ENCODE measurements at regions not wholly inside any gene's neighbourhood (a gene's known extent, or its start where the extent isn't known, plus 50 kb on each side); places are given as distances from the start of the nearest gene placed in this dataset.
A peak's percentile ranks its signal among the peaks of the same experiment; 100 is the strongest.

GRCh38 chr1:90126834-90127233 lies 131.9 kb downstream of the ZNF326 start:
- H3K4me1 ChIP-seq (ENCODE audit: insufficient read depth, low read length), result no peaks in the 10 kb centered on the region
- no peak overlapping the region for H3K4me2 ChIP-seq (ENCODE audit: low read length)
- Mint-ChIP-seq H3K4me1 (ENCODE audit: low read depth, unreplicated experiment) (no peaks in the 10 kb centered on the region), H3K9me3 (ENCODE audit: unreplicated experiment) (no peaks in the 10 kb centered on the region), H3K4me3 (ENCODE audit: unreplicated experiment) (no peak overlapping the region), H3K36me3 (ENCODE audit: low read depth, unreplicated experiment) (no peaks in the 10 kb centered on the region), H3K27ac (ENCODE audit: unreplicated experiment) (no peak overlapping the region), H3K27me3 (ENCODE audit: low read depth, unreplicated experiment) (peaks cover 9% of the 10 kb centered on the region)
- peaks cover 3% of the 10 kb centered on the region for H3K27me3 ChIP-seq (ENCODE audit: insufficient read depth, low read length)
- no peaks in the 10 kb centered on the region for H3K9me3 ChIP-seq (ENCODE audit: insufficient read depth, low read depth, low read length)
- FAIRE-seq (no peak), DNase-seq (ENCODE audit: low read depth) (no peak)
- TF ChIP-seq EZH2 (IDR thresholded peaks at IDR 0.05; ENCODE audit: insufficient read depth, low read length) (no peak), CTCF (IDR thresholded peaks at IDR 0.05; ENCODE audit: insufficient read depth, low read depth, low read length) (no peak)
- no peaks in the 10 kb centered on the region for H3K79me2 ChIP-seq (ENCODE audit: insufficient read depth, low read length)
- H3K4me3 ChIP-seq (ENCODE audit: insufficient read depth, low read depth, low read length), result no peak overlapping the region
- no peak overlapping the region for H3K9ac ChIP-seq (ENCODE audit: low read length)
- no peak overlapping the region for H3K27ac ChIP-seq (ENCODE audit: low read depth, low read length)
- no peaks in the 10 kb centered on the region for H3K36me3 ChIP-seq (ENCODE audit: insufficient read depth, low read length)
- no peak overlapping the region for H2AFZ ChIP-seq (ENCODE audit: low read depth, low read length)
- no peaks in the 10 kb centered on the region for H4K20me1 ChIP-seq (ENCODE audit: insufficient read depth, low read length)

GRCh38 chr1:90122654-90123340 lies 127.9 kb downstream of the ZNF326 start:
- no peaks in the 10 kb centered on the region for H3K27me3 Mint-ChIP-seq (ENCODE audit: low read depth, unreplicated experiment)
- Histone ChIP-seq H3K27ac (ENCODE audit: low read depth, low read length) (no peak overlapping the region), H3K36me3 (ENCODE audit: insufficient read depth, low read length) (no peaks in the 10 kb centered on the region), H2AFZ (ENCODE audit: low read depth, low read length) (no peak overlapping the region), H3K9ac (ENCODE audit: low read length) (no peak overlapping the region), H3K4me1 (ENCODE audit: insufficient read depth, low read length) (no peaks in the 10 kb centered on the region), H3K4me2 (ENCODE audit: low read length) (no peak overlapping the region), H4K20me1 (ENCODE audit: insufficient read depth, low read length) (no peaks in the 10 kb centered on the region), H3K27me3 (ENCODE audit: insufficient read depth, low read length) (no peaks in the 10 kb centered on the region), H3K9me3 (ENCODE audit: insufficient read depth, low read depth, low read length) (no peaks in the 10 kb centered on the region), H3K4me3 (ENCODE audit: insufficient read depth, low read depth, low read length) (no peak overlapping the region), H3K79me2 (ENCODE audit: insufficient read depth, low read length) (no peaks in the 10 kb centered on the region)
- DNase-seq (ENCODE audit: low read depth), result no peak
- H3K4me3 Mint-ChIP-seq (ENCODE audit: unreplicated experiment), result no peak overlapping the region
- H3K4me1 Mint-ChIP-seq (ENCODE audit: low read depth, unreplicated experiment), result no peaks in the 10 kb centered on the region
- H3K9me3 Mint-ChIP-seq (ENCODE audit: unreplicated experiment), result peaks cover 7% of the 10 kb centered on the region
- no peak for TF ChIP-seq CTCF (IDR thresholded peaks at IDR 0.05; ENCODE audit: insufficient read depth, low read depth, low read length)
- no peak for TF ChIP-seq EZH2 (IDR thresholded peaks at IDR 0.05; ENCODE audit: insufficient read depth, low read length)
- no peaks in the 10 kb centered on the region for H3K36me3 Mint-ChIP-seq (ENCODE audit: low read depth, unreplicated experiment)
- H3K27ac Mint-ChIP-seq (ENCODE audit: unreplicated experiment), result no peak overlapping the region
- no peak for FAIRE-seq

GRCh38 chr1:90114521-90115141 lies 119.7 kb downstream of the ZNF326 start:
- Histone ChIP-seq H3K36me3 (ENCODE audit: insufficient read depth, low read length) (no peaks in the 10 kb centered on the region), H3K79me2 (ENCODE audit: insufficient read depth, low read length) (no peaks in the 10 kb centered on the region), H3K9me3 (ENCODE audit: insufficient read depth, low read depth, low read length) (no peaks in the 10 kb centered on the region), H3K9ac (ENCODE audit: low read length) (no peak overlapping the region), H2AFZ (ENCODE audit: low read depth, low read length) (no peak overlapping the region), H3K4me3 (ENCODE audit: insufficient read depth, low read depth, low read length) (no peak overlapping the region), H3K4me2 (ENCODE audit: low read length) (no peak overlapping the region), H3K27me3 (ENCODE audit: insufficient read depth, low read length) (peaks cover 4% of the 10 kb centered on the region), H3K4me1 (ENCODE audit: insufficient read depth, low read length) (no peaks in the 10 kb centered on the region), H3K27ac (ENCODE audit: low read depth, low read length) (no peak overlapping the region), H4K20me1 (ENCODE audit: insufficient read depth, low read length) (no peaks in the 10 kb centered on the region)
- Mint-ChIP-seq H3K27me3 (ENCODE audit: low read depth, unreplicated experiment) (peaks cover 7% of the 10 kb centered on the region), H3K4me3 (ENCODE audit: unreplicated experiment) (no peak overlapping the region), H3K36me3 (ENCODE audit: low read depth, unreplicated experiment) (no peaks in the 10 kb centered on the region), H3K27ac (ENCODE audit: unreplicated experiment) (no peak overlapping the region), H3K9me3 (ENCODE audit: unreplicated experiment) (no peaks in the 10 kb centered on the region), H3K4me1 (ENCODE audit: low read depth, unreplicated experiment) (no peaks in the 10 kb centered on the region)
- FAIRE-seq (no peak), DNase-seq (ENCODE audit: low read depth) (peak; percentile 6)
- TF ChIP-seq CTCF (IDR thresholded peaks at IDR 0.05; ENCODE audit: insufficient read depth, low read depth, low read length), result peak; percentile 68
- no peak for TF ChIP-seq EZH2 (IDR thresholded peaks at IDR 0.05; ENCODE audit: insufficient read depth, low read length)
